Erythroblast (primary cell): ENCODE measurements at regions not wholly inside any gene's neighbourhood (a gene's known extent, or its start where the extent isn't known, plus 50 kb on each side); places are given as distances from the start of the nearest gene placed in this dataset.

Experiments used
- GATA1 ChIP-seq: IDR thresholded peaks from 2 replicates; pipeline ENCODE4 v1.6.1; 2011; ENCODE audit warnings: low read depth, mild to moderate bottlenecking, control low read depth, low read length, moderate library complexity
- POLR2A ChIP-seq: IDR thresholded peaks from 2 replicates; pipeline ENCODE4 v1.6.1; 2011; ENCODE audit warnings: mild to moderate bottlenecking, low read length

DNA sequence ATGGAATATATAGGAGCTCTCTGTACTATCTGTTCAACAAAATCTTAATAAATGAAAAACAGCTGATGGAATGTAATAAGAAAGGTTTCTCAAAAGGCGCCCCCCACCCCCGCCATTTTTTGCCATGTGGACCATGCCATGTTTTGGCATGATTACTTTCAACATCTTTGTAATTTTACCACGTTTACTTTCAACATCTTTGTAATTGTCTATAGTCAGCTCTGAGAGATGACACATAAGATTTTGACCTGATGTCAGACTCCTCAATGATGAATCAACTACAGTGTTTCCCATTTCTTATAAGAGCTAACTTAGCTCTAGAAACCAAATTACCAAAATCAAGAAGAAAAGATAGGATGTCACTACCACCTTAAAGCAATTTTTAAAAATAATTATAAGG lies 144.9 kb upstream of the AHR start:
- TF ChIP-seq POLR2A (no peak), GATA1 (no peak)
